ENCODE measurements at regions not wholly inside any gene's neighbourhood (a gene's known extent, or its start where the extent isn't known, plus 50 kb on each side); places are given as distances from the start of the nearest gene placed in this dataset.

DNA sequence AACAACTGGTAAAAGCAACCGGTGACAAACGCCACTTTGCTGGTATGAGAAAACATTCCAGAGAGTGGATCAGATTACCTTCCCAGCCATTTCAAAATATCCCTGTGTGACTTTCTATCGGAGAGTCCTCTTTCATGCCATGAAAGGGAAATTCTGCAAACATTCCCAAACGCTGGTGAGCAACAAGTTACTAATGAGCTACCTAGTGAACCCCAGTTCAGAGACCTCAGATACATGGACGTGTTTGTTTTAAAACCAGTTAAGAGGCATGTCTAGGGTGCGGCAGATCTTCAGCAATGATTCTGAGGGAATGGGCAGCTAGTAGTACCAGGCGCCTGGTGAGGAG, 418.2 kb upstream of the NR2F2 start:
- FAIRE-seq, result no peak
- no peak overlapping the region for H4K8ac ChIP-seq (ENCODE audit: extremely low read depth, insufficient read depth, low read length)
- H3K18ac ChIP-seq (ENCODE audit: extremely low read depth, low read length), result no peak overlapping the region
- no peak for DNase-seq (ENCODE audit: low read depth in 1 of 2, low spot score in 2 of 2)
- H3K27me3 ChIP-seq (replicated peaks in 1 of 4; ENCODE audit: control insufficient read depth in 3 of 4, extremely low read depth in 1 of 4, insufficient read depth in 3 of 4, low read length in 3 of 4), result peaks cover 9 to 35% (median 22%) of the 10 kb centered on the region in 4 experiments
- 33% methylated on average over 7 of the region's 7 CpGs; no CpG with 5 or more reads in 1 of the 2 experiments for WGBS, 2 experiments (ENCODE audit: extremely low coverage in 1 of 2, insufficient coverage in 1 of 2, insufficient read length in 1 of 2, insufficient replicate concordance in 2 of 2, low coverage in 1 of 2, low lambda C conversion rate in 2 of 2, missing lambda C conversion rate in 1 of 2)
- peak overlapping the region; percentile 62; the same call in 1 of the 2 replicates for H2BK20ac ChIP-seq (ENCODE audit: low read length)
- H2AFZ ChIP-seq (ENCODE audit: low read length), result no peak overlapping the region
- no peaks in the 10 kb centered on the region for H3K79me2 ChIP-seq (ENCODE audit: control insufficient read depth in 1 of 2, insufficient read depth in 2 of 2, low read length in 2 of 2)
- H4K5ac ChIP-seq (ENCODE audit: insufficient read length, low read depth, low read length), result no peak overlapping the region
- H3K27ac ChIP-seq (ENCODE audit: low read depth, low read length), result no peak overlapping the region
- H3K14ac ChIP-seq (ENCODE audit: insufficient read length), result no peak overlapping the region
- ChIA-PET CTCF (ENCODE audit: partially characterized antibody) (no interaction called here), POLR2A (ENCODE audit: partially characterized antibody) (interaction anchor here (1.5 kb wide), 1 partner anchor 124 kb away, joined by 3 read pairs; no protein-coding TSS in a partner anchor)
- H2BK12ac ChIP-seq (ENCODE audit: low read depth, low read length), result peak overlapping the region; percentile 42; the same call in 1 of the 2 replicates
- no peak overlapping the region for H2AK5ac ChIP-seq (ENCODE audit: low read depth, low read length)
- H4K20me1 ChIP-seq (replicated peaks in 1 of 2; ENCODE audit: control insufficient read depth in 1 of 2, insufficient read depth in 2 of 2, low read length in 2 of 2), result no peaks in the 10 kb centered on the region
- peak overlapping the region in 1 of 4 experiments; percentile 40; a peak in 1 of 8 replicates for H3K4me3 ChIP-seq (ENCODE audit: extremely low read depth in 1 of 4, insufficient read depth in 2 of 4, low read depth in 3 of 4, low read length in 4 of 4)
- TF ChIP-seq TEAD4 (IDR thresholded peaks at IDR 0.05; ENCODE audit: low read depth, low read length) (peak; percentile 53; the same call in 1 of the 2 replicates), SUZ12 (IDR thresholded peaks at IDR 0.05; ENCODE audit: low read length) (no peak)
- no peaks in the 10 kb centered on the region for H3K9me3 ChIP-seq (ENCODE audit: insufficient read depth in 2 of 2, low read depth in 1 of 2, low read length in 1 of 2)
- no peaks in the 10 kb centered on the region for H3K36me3 ChIP-seq (ENCODE audit: control insufficient read depth in 2 of 4, insufficient read depth in 4 of 4, low read length in 3 of 4)
- H3K4me2 ChIP-seq (ENCODE audit: insufficient read depth in 1 of 2, low read depth in 2 of 2, low read length in 2 of 2), result peak overlapping the region; percentile 21 to 32; a peak in 2 of 4 replicates
- H3K23ac ChIP-seq (ENCODE audit: insufficient read length), result no peak overlapping the region
- H3K9ac ChIP-seq (replicated peaks in 1 of 4; ENCODE audit: extremely low read depth in 1 of 4, low read depth in 3 of 4, low read length in 3 of 4), result no peak overlapping the region
- no peaks in the 10 kb centered on the region for H3K79me1 ChIP-seq (ENCODE audit: low read depth, low read length)
- no peak overlapping the region for H2BK120ac ChIP-seq (replicated peaks; ENCODE audit: low read depth, low read length)
- H2BK5ac ChIP-seq (ENCODE audit: low read depth, low read length), result no peak overlapping the region
- H3K4me1 ChIP-seq (replicated peaks in 1 of 4; ENCODE audit: control insufficient read depth in 3 of 4, insufficient read depth in 4 of 4, low read length in 3 of 4), result peaks cover 3 to 9% (median 7%) of the 10 kb centered on the region in 4 experiments; a peak in 5 of 7 replicates
- no peaks in the 10 kb centered on the region for H3K23me2 ChIP-seq (ENCODE audit: low read depth, low read length)
- no peak overlapping the region for H4K91ac ChIP-seq (replicated peaks; ENCODE audit: insufficient read length, low read length)
- no peak overlapping the region for H2BK15ac ChIP-seq (ENCODE audit: low read length)
- H3K4ac ChIP-seq (replicated peaks; ENCODE audit: insufficient read length, low read depth, low read length), result no peak overlapping the region
- no peak overlapping the region for H3K56ac ChIP-seq (replicated peaks; ENCODE audit: insufficient read length, low read depth, low read length)

Measured in H1 (cell line).